ENCODE measurements at regions not wholly inside any gene's neighbourhood (a gene's known extent, or its start where the extent isn't known, plus 50 kb on each side); places are given as distances from the start of the nearest gene placed in this dataset.

GRCh38 chr2:144666032-144666431, 146.1 kb upstream of the ZEB2 start:
- TF ChIP-seq CTCF (IDR thresholded peaks at IDR 0.05) (no peak), POLR2A (IDR thresholded peaks at IDR 0.05) (no peak), POLR2AphosphoS5 (IDR thresholded peaks at IDR 0.05) (no peak), EP300 (IDR thresholded peaks at IDR 0.05) (no peak)
